ENCODE measurements at regions not wholly inside any gene's neighbourhood (a gene's known extent, or its start where the extent isn't known, plus 50 kb on each side); places are given as distances from the start of the nearest gene placed in this dataset.

DNA sequence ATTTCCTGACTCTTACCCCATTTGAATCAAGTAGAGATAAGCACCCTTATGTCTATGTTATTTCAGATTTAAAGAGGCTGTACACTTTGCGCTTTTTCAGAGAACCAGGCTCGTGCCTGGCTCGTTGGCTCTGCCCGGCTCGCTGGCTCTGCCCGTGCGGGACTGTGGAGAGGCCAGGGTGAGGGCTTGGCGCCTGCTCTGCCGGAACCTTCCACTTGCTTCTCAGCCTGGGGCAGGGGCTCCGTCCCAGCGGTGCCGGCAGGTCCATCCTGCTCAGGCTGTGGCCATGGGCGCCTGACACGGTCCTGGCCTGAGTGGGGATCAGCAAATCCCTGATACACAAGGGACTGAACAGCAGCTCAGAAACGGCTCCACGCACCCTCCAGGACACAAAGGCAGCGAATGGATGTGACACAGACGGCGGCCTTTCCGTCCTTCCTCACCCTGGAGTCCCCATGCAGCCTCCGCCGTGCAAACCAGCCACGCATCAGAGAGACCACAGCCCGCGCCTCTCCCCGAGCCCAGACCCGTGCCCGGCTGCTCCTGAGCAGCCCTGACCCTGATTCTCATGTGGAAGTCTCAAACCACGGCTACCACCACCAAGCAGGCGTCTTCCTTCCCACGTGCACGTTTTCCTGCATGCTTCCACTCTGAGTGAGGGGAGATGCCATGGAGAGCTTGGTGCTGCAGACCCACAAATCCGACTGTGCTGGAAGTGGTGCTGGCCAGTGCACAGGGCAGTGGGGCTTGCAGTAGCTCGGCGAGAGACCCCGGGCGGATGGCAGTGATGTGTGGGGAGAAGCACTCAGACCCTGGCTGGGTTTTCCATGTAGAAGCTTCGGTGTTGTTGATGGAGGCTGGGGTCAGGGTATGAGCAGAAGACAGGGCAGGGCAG lies 233.9 kb downstream of the ERMARD start:
- DNase-seq (ENCODE audit: low read depth): no peak
- TF ChIP-seq, protein P1, sequence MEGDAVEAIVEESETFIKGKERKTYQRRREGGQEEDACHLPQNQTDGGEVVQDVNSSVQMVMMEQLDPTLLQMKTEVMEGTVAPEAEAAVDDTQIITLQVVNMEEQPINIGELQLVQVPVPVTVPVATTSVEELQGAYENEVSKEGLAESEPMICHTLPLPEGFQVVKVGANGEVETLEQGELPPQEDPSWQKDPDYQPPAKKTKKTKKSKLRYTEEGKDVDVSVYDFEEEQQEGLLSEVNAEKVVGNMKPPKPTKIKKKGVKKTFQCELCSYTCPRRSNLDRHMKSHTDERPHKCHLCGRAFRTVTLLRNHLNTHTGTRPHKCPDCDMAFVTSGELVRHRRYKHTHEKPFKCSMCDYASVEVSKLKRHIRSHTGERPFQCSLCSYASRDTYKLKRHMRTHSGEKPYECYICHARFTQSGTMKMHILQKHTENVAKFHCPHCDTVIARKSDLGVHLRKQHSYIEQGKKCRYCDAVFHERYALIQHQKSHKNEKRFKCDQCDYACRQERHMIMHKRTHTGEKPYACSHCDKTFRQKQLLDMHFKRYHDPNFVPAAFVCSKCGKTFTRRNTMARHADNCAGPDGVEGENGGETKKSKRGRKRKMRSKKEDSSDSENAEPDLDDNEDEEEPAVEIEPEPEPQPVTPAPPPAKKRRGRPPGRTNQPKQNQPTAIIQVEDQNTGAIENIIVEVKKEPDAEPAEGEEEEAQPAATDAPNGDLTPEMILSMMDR (conservative IDR thresholded peaks at IDR 0.05; ENCODE audit: low read depth, low read length): no peak
- H3K4me3 ChIP-seq (ENCODE audit: low read depth, low read length): no peak overlapping the region

DNA sequence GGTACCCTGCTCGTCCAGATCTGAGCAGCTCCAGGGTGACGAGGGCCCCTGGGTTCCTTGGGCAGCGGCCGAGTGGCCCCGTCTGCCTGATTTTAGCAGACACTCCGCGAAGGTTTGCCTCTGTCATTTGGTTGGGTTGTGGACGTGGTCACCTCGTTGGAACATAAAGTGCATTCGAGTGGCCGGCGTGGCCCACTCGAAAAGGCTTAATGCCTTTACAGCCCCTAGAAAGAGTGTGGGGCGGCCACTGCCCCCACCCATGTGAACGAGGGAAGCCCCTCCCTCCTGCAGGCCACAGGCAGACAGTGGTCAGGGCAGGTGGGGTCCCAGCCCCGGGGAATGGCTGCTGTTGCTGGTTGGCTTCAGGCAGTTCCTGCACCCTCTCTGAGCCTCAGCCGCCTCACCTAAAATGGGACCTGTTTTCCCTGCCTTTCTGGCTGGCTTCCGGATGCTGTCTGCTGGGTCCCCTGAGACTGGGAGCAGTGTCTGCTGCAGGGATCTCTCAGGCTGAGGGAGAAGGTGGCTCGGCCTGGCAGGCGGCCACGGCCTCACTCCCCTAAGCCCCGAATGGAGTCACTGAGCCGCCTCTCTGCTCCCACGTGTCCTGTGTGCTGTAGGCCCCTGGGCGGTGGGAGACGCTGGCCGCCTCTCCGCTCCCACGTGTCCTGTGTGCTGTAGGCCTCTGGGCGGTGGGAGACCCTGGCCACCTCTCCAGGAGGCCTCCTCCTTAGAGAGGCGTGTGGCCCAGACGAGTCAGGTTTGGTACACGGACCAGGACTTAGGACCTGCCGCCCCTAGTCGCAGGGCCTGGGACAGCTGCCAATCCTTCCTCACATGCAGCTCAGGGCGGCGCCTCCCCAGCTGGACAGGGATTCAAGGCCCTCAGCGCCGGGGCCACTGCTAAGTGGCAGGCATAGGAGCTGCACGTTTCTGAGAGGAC lies 233.0 kb downstream of the ERMARD start:
- DNase-seq (ENCODE audit: low read depth): no peak
- TF ChIP-seq, protein P1 (conservative IDR thresholded peaks at IDR 0.05; ENCODE audit: low read depth, low read length): no peak
- H3K4me3 ChIP-seq (ENCODE audit: low read depth, low read length): no peak overlapping the region

DNA sequence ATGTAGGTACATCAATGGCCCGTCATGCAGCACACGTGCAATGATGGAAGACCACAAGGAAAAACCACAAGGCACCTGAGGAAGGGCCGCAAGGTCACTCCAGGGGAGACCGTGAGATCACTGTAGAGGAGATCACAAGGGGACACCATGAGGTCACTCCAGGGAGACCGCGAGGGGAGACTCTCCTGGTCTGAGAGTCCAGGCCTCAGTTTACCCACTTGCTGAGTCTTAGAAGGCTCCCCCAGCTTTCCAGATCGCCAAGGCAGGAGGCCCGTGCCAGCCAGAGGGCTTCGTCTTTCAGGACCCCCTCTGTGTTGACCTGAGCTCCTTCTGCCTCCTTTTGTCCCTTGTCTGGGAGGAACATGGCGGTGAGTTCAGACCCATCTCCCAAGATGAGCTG lies 232.2 kb downstream of the ERMARD start:
- TF ChIP-seq, protein P1 (conservative IDR thresholded peaks at IDR 0.05; ENCODE audit: low read depth, low read length): no peak
- H3K4me3 ChIP-seq (ENCODE audit: low read depth, low read length): no peak overlapping the region

DNA sequence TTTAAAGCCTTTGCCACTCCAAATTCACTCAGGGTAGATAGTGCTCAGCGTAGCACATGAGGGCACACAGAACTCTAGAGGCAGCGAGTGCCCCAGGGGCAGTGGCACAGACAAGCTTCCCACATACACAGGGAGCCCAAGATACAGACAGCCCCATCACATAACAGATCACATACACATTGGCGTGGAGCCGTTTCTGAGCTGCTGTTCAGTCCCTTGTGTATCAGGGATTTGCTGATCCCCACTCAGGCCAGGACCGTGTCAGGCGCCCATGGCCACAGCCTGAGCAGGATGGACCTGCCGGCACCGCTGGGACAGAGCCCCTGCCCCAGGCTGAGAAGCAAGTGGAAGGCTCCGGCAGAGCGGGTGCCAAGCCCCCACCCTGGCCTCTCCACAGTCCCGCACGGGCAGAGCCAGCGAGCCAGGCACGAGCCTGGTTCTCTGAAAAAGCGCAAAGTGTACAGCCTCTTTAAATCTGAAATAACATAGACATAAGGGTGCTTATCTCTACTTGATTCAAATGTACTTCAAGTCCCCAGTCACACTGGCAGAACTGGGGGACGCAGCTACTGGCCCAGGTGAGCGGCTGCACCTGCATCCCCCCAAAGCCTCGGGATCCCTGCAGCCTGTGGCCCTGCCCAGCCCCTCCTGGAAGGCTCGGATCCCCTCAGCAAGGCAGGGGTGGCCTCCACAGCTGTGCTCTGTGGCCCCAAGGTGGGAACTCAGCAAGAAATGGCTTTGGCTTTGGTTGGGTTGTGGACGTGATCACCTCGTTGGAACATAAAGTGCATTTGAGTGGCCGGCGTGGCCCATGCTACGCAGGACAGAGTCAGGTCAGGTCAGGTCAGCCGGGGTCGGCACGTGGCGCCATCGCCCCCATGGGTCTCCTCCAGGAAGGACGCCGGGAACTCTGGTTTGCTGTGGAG lies 231.3 kb downstream of the ERMARD start:
- no peak overlapping the region for H3K4me3 ChIP-seq (ENCODE audit: low read depth, low read length)
- TF ChIP-seq, protein P1 (conservative IDR thresholded peaks at IDR 0.05; ENCODE audit: low read depth, low read length): no peak
- DNase-seq (ENCODE audit: low read depth): no peak

More for the DNA sequence above, 232.2 kb downstream of the ERMARD start:
- DNase-seq (ENCODE audit: low read depth): no peak

DNA sequence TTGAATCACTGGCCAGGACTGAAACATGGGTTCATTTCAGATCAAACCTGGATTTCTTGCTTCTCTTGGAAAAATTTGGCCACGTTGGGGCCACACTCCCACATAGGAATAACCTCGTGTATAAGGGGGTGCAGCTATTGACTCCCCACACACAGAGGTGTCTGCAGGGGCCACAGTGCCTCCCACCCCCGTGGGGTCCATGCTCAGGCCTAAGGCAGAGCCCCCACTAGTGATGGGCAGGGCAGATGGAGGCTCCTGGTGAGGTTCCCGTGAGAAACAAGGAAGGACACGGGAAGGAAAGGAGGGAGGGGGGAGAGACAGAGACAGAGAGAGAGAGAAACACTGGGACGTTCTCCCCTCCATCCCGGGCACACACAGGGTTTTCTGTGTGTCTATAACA lies 230.5 kb downstream of the ERMARD start:
- DNase-seq (ENCODE audit: low read depth): no peak
- TF ChIP-seq, protein P1 (conservative IDR thresholded peaks at IDR 0.05; ENCODE audit: low read depth, low read length): no peak

DNA sequence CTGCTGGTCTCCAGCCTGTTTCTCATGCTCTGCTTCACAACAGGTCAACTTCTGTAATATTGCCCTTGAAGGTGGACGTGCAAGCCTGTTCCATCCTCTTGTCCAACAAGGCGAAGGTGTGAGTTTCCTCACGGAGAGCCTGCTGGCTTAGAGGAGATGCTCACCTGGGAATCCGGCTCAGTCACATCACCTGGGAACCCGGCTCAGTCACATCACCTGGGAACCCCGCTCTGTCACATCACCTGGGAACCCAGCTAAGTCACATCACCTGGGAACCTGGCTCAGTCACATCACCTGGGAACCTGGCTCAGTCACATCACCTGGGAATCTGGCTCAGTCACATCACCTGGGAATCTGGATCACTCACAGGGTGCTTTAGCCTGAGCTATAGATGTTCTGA lies 230.1 kb downstream of the ERMARD start:
- TF ChIP-seq, protein P1 (conservative IDR thresholded peaks at IDR 0.05; ENCODE audit: low read depth, low read length): no peak
- no peak overlapping the region for H3K4me3 ChIP-seq (ENCODE audit: low read depth, low read length)
- no peak for DNase-seq (ENCODE audit: low read depth)

More for the DNA sequence above, 230.5 kb downstream of the ERMARD start:
- no peak overlapping the region for H3K4me3 ChIP-seq (ENCODE audit: low read depth, low read length)
